ENCODE measurements at regions not wholly inside any gene's neighbourhood (a gene's known extent, or its start where the extent isn't known, plus 50 kb on each side); places are given as distances from the start of the nearest gene placed in this dataset.

DNA sequence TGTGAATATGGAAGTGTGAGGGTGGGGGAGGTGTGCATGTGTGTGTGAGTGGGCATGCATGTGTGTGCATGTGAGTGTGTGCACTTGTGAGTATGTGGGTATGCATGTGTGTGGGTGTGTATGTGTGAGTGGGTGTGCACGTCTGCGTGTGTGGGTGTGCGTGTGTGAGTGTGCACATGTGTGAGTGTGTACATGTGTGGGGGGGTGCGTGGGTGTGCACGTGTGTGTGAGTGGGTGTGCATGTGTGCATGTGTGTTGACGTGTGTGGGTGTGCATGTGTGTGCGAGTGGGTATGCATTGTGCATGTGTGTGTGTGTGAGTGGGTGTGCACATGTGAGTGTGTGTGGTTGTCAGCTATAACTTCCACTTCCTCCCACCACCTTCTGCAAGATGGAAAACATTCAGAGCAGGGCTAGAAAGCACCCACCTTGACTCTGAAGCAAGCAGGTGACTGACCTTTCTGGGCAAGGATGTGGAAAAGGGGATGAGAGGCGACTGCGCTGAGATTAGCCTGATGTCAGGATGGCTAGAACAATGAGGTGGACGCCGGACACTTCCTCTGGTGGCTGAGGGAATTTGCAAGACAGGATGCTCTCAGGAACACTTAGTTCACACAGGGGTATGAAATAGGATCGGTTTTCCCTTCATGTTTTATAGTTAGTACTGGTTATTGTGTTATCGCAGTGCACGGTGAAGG lies 103.6 kb downstream of the ACKR3 start:
- no peak for DNase-seq (ENCODE audit: low read depth)
- H3K4me3 ChIP-seq (ENCODE audit: low read depth, low read length): no peak overlapping the region
- TF ChIP-seq, protein P1, sequence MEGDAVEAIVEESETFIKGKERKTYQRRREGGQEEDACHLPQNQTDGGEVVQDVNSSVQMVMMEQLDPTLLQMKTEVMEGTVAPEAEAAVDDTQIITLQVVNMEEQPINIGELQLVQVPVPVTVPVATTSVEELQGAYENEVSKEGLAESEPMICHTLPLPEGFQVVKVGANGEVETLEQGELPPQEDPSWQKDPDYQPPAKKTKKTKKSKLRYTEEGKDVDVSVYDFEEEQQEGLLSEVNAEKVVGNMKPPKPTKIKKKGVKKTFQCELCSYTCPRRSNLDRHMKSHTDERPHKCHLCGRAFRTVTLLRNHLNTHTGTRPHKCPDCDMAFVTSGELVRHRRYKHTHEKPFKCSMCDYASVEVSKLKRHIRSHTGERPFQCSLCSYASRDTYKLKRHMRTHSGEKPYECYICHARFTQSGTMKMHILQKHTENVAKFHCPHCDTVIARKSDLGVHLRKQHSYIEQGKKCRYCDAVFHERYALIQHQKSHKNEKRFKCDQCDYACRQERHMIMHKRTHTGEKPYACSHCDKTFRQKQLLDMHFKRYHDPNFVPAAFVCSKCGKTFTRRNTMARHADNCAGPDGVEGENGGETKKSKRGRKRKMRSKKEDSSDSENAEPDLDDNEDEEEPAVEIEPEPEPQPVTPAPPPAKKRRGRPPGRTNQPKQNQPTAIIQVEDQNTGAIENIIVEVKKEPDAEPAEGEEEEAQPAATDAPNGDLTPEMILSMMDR (IDR thresholded peaks at IDR 0.05; ENCODE audit: low read depth, low read length, missing control alignments): no peak

DNA sequence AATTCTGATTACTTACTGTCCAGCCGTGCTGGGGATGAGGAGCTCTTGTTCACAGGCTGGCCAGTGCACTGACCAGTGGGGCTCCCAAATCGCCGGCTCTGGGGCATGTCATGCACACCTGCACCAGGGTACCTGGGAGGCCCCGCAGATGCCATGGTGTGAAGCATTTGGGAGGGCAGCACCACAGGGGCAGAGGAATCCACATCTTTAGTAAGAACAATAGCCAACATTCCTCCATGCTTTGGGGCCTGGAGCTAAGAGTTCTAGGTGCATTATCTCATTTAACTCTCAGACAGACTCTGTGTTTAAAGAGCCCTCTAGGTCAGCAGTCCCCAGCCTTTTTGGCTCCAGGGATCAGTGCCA lies 104.2 kb downstream of the ACKR3 start:
- no peak overlapping the region for H3K4me3 ChIP-seq (ENCODE audit: low read depth, low read length)
- DNase-seq (ENCODE audit: low read depth): no peak
- TF ChIP-seq, protein P1 (IDR thresholded peaks at IDR 0.05; ENCODE audit: low read depth, low read length, missing control alignments): no peak

DNA sequence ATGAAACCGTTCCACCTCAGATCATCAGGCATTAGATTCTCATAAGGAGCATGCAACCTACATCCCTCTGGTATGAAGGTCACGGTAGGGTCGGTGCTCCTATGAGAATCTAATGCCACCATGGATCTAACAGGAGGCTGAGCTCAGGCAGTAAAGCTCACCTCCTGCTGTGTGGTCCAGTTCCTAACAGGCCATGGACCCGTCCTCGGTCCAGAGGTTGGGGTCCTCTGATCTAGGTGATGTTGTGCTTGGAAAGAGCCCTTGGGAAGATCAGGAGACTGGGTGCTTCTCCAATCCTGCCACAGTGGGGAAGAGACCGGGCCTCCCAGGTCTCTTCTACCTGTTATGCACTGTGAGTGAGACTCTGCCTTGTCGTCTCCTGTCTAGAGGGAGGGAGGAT lies 104.6 kb downstream of the ACKR3 start:
- TF ChIP-seq, protein P1 (IDR thresholded peaks at IDR 0.05; ENCODE audit: low read depth, low read length, missing control alignments): no peak
- no peak for DNase-seq (ENCODE audit: low read depth)
- no peak overlapping the region for H3K4me3 ChIP-seq (ENCODE audit: low read depth, low read length)

DNA sequence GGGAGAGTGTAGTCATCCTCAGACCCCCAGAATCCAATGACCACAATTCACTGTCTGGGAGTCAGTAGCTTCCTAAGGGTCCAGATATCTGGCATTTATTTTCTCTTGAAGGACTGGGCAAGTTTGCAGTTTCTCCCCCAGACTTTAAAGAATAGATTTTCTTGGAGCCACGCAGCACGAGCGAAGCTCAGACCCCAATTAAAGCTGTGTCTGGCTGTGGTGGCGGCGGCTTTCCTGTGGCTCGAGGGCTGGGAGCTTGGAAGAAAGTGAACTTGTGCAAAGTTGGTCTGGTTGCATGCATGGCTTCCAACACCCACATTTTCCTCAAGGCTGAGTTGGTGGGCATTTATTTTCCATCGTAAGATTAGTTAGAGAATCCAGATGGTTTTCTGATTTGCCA lies 105.0 kb downstream of the ACKR3 start:
- no peak for DNase-seq (ENCODE audit: low read depth)
- TF ChIP-seq, protein P1 (IDR thresholded peaks at IDR 0.05; ENCODE audit: low read depth, low read length, missing control alignments): no peak
- no peak overlapping the region for H3K4me3 ChIP-seq (ENCODE audit: low read depth, low read length)

DNA sequence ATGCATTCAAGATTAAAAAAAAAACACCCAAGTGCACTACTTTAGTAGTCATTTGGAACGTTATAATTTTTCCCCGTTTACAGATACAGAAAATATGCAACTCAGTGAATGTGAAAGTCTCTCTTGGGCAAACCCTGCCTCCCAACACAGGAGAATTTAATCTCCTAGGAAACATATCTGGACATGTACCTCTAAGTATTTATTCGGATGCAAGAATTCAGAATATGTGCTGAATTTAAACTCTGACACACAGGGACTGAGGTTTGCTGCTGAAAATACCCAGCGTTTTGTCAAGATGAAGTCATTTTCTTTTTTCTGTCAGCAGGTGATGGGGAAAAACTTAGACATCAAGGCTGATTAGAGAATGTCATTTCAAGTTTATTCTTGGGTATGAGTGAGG lies 105.4 kb downstream of the ACKR3 start:
- TF ChIP-seq, protein P1 (IDR thresholded peaks at IDR 0.05; ENCODE audit: low read depth, low read length, missing control alignments): no peak
- DNase-seq (ENCODE audit: low read depth): no peak
- H3K4me3 ChIP-seq (ENCODE audit: low read depth, low read length): no peak overlapping the region

DNA sequence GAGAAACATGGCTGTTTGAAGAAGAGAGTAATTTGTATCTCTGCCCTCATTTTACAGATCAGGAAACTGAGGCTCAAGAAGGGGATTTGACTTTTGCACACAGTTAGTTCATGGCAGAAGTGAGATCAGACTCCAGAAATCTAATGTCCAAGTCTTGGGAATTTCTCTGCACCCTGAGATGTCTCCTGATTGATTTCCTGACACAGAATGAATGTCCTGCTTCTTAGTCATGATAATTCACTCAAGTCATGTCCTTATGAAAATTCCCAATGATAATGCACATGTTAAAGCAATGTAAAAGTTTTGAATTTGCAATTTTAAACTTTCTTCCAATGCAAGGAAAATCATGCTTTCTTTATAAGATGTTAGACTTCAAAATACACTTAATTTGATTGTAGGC lies 105.9 kb downstream of the ACKR3 start:
- no peak overlapping the region for H3K4me3 ChIP-seq (ENCODE audit: low read depth, low read length)
- TF ChIP-seq, protein P1 (IDR thresholded peaks at IDR 0.05; ENCODE audit: low read depth, low read length, missing control alignments): no peak
- DNase-seq (ENCODE audit: low read depth): no peak

Measured in GM12864 (cell line).